ENCODE measurements at regions not wholly inside any gene's neighbourhood (a gene's known extent, or its start where the extent isn't known, plus 50 kb on each side); places are given as distances from the start of the nearest gene placed in this dataset.

DNA sequence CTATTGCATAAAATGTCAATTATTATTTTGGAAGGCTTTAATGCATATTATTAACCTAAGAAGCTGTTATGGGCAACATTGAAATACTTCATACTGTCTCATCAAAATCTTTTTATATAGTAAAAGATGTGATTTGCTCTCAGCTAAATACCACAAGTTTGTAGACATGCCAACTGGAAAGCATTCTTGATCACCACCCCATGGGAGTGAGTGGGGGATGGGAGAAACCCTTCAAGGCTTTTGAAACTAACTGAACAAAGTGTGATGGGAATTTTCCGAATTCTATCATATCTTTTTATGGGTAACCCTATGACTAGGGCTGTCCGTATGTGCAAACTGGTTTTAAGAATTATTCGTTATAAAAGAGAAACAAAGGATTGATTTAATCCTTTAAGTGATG is 377.3 kb upstream of the JAG1 start (continued):
- no peak for TF ChIP-seq PAX5 (IDR thresholded peaks at IDR 0.05; ENCODE audit: borderline replicate concordance, low read depth, low read length)

DNA sequence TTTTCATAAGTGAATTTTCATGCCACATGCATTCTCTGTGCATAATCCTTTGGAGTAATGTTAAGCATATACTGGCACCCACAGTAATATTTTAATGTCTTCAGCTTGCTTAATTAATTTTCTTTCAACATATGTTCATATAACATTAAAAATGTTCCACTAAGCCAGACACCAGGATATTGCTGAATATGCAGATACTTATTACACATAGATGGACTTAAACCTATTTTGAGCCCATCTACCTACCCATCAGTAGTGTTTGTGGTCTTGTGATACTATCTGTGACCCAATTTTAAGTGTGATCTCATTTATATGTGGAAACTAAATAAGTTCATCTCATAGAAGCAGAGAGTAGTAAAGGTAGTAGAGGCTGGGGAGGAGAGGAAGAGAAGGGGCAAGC is 379.5 kb upstream of the JAG1 start:
- RAD21 ChIA-PET (ENCODE audit: unreplicated experiment) = no interaction called here
- no peak for TF ChIP-seq CEBPB (IDR thresholded peaks at IDR 0.05; ENCODE audit: borderline replicate concordance in 1 of 2, low read depth in 2 of 2, low read length in 2 of 2)
- TF ChIP-seq ATF7 (IDR thresholded peaks at IDR 0.05; ENCODE audit: low read depth) = no peak
- TF ChIP-seq SUPT20H (IDR thresholded peaks at IDR 0.05; ENCODE audit: borderline replicate concordance, control insufficient read depth, low read depth, low read length) = no peak
- TF ChIP-seq, protein P1, sequence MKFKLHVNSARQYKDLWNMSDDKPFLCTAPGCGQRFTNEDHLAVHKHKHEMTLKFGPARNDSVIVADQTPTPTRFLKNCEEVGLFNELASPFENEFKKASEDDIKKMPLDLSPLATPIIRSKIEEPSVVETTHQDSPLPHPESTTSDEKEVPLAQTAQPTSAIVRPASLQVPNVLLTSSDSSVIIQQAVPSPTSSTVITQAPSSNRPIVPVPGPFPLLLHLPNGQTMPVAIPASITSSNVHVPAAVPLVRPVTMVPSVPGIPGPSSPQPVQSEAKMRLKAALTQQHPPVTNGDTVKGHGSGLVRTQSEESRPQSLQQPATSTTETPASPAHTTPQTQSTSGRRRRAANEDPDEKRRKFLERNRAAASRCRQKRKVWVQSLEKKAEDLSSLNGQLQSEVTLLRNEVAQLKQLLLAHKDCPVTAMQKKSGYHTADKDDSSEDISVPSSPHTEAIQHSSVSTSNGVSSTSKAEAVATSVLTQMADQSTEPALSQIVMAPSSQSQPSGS (IDR thresholded peaks at IDR 0.05; ENCODE audit: low read length) = no peak
- no peak for TF ChIP-seq CBFB (IDR thresholded peaks at IDR 0.05; ENCODE audit: low read depth)
- no peak for TF ChIP-seq CREM (IDR thresholded peaks at IDR 0.05; ENCODE audit: low read depth)
- TF ChIP-seq EED (IDR thresholded peaks at IDR 0.05; ENCODE audit: low read depth) = no peak
- no peak for TF ChIP-seq ZNF24 (IDR thresholded peaks at IDR 0.05)
- TF ChIP-seq NFYA (IDR thresholded peaks at IDR 0.05; ENCODE audit: borderline replicate concordance, low read depth, low read length) = no peak
- no peak for TF ChIP-seq LARP7 (IDR thresholded peaks at IDR 0.05)
- no peak for TF ChIP-seq BRCA1 (IDR thresholded peaks at IDR 0.05; ENCODE audit: low read depth, low read length)
- no peak for TF ChIP-seq RCOR1 (conservative IDR thresholded peaks at IDR 0.05; ENCODE audit: low read depth, low read length)
- no peak for TF ChIP-seq POU2F2 (IDR thresholded peaks at IDR 0.05; ENCODE audit: borderline replicate concordance, low read depth, low read length)
- TF ChIP-seq RELA (IDR thresholded peaks at IDR 0.05; ENCODE audit: borderline replicate concordance, partially characterized antibody) = no peak
- SMC1A ChIA-PET (ENCODE audit: uncharacterized antibody, unreplicated experiment) = interaction anchor here (0.7 to 0.9 kb wide), 2 partner anchors 9 to 357 kb away, joined by 3 to 4 read pairs; no protein-coding TSS in a partner anchor
- no peak for DNase-seq (ENCODE audit: low read depth, low spot score)
- Histone ChIP-seq H3K27ac (ENCODE audit: control insufficient read depth, insufficient read depth) (no peak overlapping the region), H3K9ac (ENCODE audit: control insufficient read depth, insufficient read depth, low read length) (no peak overlapping the region), H3K36me3 (ENCODE audit: control insufficient read depth in 2 of 2, insufficient read depth in 2 of 2, low read length in 1 of 2) (no peaks in the 10 kb centered on the region), H3K4me2 (ENCODE audit: control insufficient read depth, insufficient read depth) (no peak overlapping the region), H3K27me3 (replicated peaks in 1 of 2; ENCODE audit: control insufficient read depth in 2 of 2, insufficient read depth in 2 of 2, low read length in 1 of 2) (no peaks in the 10 kb centered on the region), H3K4me3 (no peak overlapping the region), H3K9me3 (replicated peaks; ENCODE audit: control insufficient read depth, insufficient read depth, low read length) (no peaks in the 10 kb centered on the region), H3K79me2 (ENCODE audit: control insufficient read depth, insufficient read depth, low read length) (no peaks in the 10 kb centered on the region), H3K4me1 (ENCODE audit: control insufficient read depth, insufficient read depth, low read length) (no peaks in the 10 kb centered on the region), H2AFZ (ENCODE audit: control insufficient read depth, low read depth, low read length) (no peak overlapping the region), H4K20me1 (ENCODE audit: control insufficient read depth, insufficient read depth) (no peaks in the 10 kb centered on the region)
- CTCF ChIA-PET = no interaction called here
- no peak for FAIRE-seq
- ATAC-seq = no peak
- BruUV-seq (replicated peaks) = no TSS peak
- intact Hi-C loops (cut with micrococcal nuclease; ENCODE audit: unreplicated experiment) (no loop called here), in situ Hi-C loops (cut with MboI) (no loop called here)
- POLR2A ChIA-PET = no interaction called here

All from GM12878 (cell line).